Ishikawa (cell line): ENCODE measurements at regions not wholly inside any gene's neighbourhood (a gene's known extent, or its start where the extent isn't known, plus 50 kb on each side); places are given as distances from the start of the nearest gene placed in this dataset.

Experiments
- CEBPB ChIP-seq: IDR thresholded peaks from 2 replicates; pipeline ENCODE4 v1.6.1; 2012
- CREB1 ChIP-seq: IDR thresholded peaks from 2 replicates; pipeline ENCODE4 v1.6.1; 2012; ENCODE audit warnings: low read depth
- EGR1 ChIP-seq: IDR thresholded peaks from 2 replicates; pipeline ENCODE4 v1.6.1; 2012
- EP300 ChIP-seq: IDR thresholded peaks from 2 replicates; pipeline ENCODE4 v1.6.1; 2012; ENCODE audit warnings: borderline replicate concordance
- FOXM1 ChIP-seq: IDR thresholded peaks from 2 replicates; pipeline ENCODE4 v1.6.1; 2012; ENCODE audit warnings: low read depth, borderline replicate concordance
- NFIC ChIP-seq: IDR thresholded peaks from 2 replicates; pipeline ENCODE4 v1.6.1; 2012
- RAD21 ChIP-seq: IDR thresholded peaks from 2 replicates; pipeline ENCODE4 v1.6.1; 2012; ENCODE audit warnings: low read depth
- TAF1 ChIP-seq: IDR thresholded peaks from 2 replicates; pipeline ENCODE4 v1.6.1; 2012; ENCODE audit warnings: low read depth, mild to moderate bottlenecking
- TCF12 ChIP-seq: IDR thresholded peaks from 2 replicates; pipeline ENCODE4 v1.6.1; 2012; ENCODE audit warnings: low read depth
- TEAD4 ChIP-seq: IDR thresholded peaks from 2 replicates; pipeline ENCODE4 v1.6.1; 2012
- YY1 ChIP-seq: IDR thresholded peaks from 2 replicates; pipeline ENCODE4 v1.6.1; 2012; ENCODE audit warnings: low read depth
- TF ChIP-seq, protein P1 (sequence below): IDR thresholded peaks from 2 replicates; pipeline ENCODE4 v1.6.1; 2012
- TF ChIP-seq, protein P2 (sequence below): IDR thresholded peaks from 2 replicates; pipeline ENCODE4 v1.6.1; 2012
- TF ChIP-seq, protein P3 (sequence below): IDR thresholded peaks from 2 replicates; pipeline ENCODE4 v1.6.1; 2012; ENCODE audit warnings: low read depth, mild to moderate bottlenecking

DNA sequence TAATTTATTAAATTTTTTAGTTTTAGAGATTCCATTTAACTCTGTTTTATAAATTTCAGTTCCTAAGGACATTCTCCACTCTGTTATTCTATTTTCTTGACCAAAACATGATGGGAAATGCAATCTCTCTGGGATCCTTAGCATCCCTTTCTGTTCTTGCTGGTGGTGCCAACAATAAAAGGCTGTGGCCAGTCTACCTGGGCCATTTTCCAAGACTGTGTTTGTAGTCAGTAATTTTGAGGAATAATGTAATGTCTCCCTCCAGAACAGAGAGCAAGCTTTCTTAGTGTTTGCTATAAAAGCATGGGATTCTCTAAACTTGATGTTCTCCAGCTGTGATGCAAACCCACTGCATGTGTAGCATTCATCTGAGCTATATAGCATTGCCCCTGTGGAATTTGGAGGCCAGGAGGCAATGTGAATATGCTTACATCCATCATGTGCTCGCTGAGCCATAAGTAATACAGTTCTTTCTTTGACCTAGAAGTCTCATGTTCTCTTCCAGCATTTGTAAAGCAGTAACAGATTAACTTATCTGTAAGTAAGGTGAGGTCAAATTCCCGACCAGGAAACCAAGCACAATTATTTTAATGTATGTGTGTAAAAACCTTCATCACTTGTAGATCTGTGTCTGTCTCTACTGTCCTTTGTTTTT lies 211.5 kb upstream of the TAS2R1 start:
- no peak for TF ChIP-seq CEBPB
- TF ChIP-seq YY1, result no peak
- TF ChIP-seq RAD21, result no peak
- TF ChIP-seq EP300, result no peak
- TF ChIP-seq, protein P1, sequence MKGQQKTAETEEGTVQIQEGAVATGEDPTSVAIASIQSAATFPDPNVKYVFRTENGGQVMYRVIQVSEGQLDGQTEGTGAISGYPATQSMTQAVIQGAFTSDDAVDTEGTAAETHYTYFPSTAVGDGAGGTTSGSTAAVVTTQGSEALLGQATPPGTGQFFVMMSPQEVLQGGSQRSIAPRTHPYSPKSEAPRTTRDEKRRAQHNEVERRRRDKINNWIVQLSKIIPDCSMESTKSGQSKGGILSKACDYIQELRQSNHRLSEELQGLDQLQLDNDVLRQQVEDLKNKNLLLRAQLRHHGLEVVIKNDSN, result no peak
- TF ChIP-seq, protein P2, sequence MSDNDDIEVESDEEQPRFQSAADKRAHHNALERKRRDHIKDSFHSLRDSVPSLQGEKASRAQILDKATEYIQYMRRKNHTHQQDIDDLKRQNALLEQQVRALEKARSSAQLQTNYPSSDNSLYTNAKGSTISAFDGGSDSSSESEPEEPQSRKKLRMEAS, result no peak
- no peak for TF ChIP-seq TAF1
- TF ChIP-seq, protein P3, sequence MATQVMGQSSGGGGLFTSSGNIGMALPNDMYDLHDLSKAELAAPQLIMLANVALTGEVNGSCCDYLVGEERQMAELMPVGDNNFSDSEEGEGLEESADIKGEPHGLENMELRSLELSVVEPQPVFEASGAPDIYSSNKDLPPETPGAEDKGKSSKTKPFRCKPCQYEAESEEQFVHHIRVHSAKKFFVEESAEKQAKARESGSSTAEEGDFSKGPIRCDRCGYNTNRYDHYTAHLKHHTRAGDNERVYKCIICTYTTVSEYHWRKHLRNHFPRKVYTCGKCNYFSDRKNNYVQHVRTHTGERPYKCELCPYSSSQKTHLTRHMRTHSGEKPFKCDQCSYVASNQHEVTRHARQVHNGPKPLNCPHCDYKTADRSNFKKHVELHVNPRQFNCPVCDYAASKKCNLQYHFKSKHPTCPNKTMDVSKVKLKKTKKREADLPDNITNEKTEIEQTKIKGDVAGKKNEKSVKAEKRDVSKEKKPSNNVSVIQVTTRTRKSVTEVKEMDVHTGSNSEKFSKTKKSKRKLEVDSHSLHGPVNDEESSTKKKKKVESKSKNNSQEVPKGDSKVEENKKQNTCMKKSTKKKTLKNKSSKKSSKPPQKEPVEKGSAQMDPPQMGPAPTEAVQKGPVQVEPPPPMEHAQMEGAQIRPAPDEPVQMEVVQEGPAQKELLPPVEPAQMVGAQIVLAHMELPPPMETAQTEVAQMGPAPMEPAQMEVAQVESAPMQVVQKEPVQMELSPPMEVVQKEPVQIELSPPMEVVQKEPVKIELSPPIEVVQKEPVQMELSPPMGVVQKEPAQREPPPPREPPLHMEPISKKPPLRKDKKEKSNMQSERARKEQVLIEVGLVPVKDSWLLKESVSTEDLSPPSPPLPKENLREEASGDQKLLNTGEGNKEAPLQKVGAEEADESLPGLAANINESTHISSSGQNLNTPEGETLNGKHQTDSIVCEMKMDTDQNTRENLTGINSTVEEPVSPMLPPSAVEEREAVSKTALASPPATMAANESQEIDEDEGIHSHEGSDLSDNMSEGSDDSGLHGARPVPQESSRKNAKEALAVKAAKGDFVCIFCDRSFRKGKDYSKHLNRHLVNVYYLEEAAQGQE, result no peak
- no peak for TF ChIP-seq EGR1
- TF ChIP-seq TEAD4, result no peak
- no peak for TF ChIP-seq FOXM1
- no peak for TF ChIP-seq NFIC
- no peak for TF ChIP-seq CREB1
- no peak for TF ChIP-seq TCF12
